PC-3 (cell line): ENCODE measurements at regions not wholly inside any gene's neighbourhood (a gene's known extent, or its start where the extent isn't known, plus 50 kb on each side); places are given as distances from the start of the nearest gene placed in this dataset.

Source experiments
- ATAC-seq: fragments of 200-7000 bp; cut with Tn5 transposase; 2 replicates; pipeline ENCODE4 v1.9.1; 2020; ENCODE audit warnings: mild to moderate bottlenecking, moderate library complexity
- BruUV-seq: library from RNA; stranded (reverse); fragments of 400-500 nt; replicated peaks from 2 replicates; lab custom pipeline; 2021; lab: Mats Ljungman, UMichigan
- CTCF ChIA-PET: fragments of 300-600 bp; sonication (Branson Sonifier 250); formaldehyde crosslinking; loops from one replicate; lab custom pipeline; 2022; ENCODE audit warnings: antibody characterized with exemption; lab: Charles Lee
- POLR2A ChIA-PET: fragments of 300-600 bp; sonication (Branson Sonifier 250); formaldehyde crosslinking; loops from one replicate; lab custom pipeline; 2022; ENCODE audit warnings: antibody characterized with exemption; ENCODE audit not compliant: unreplicated experiment; lab: Charles Lee
- DNase-seq: peaks from one replicate; pipeline ENCODE4 v3.0.0-alpha.2; 2015
- H2AFZ ChIP-seq: fragments of 300-600 bp; sonication (generic); 2 replicates; pipeline ENCODE4 v1.6.0; 2016; ENCODE audit warnings: antibody characterized with exemption, low read length
- H3F3A ChIP-seq: fragments of 300-600 bp; sonication (generic); one replicate; pipeline ENCODE4 v1.6.0; 2017; ENCODE audit warnings: antibody characterized with exemption, low read length, control low read depth, mild to moderate bottlenecking; ENCODE audit not compliant: unreplicated experiment
- H3K27ac ChIP-seq: fragments of 300-600 bp; sonication (generic); 2 replicates; pipeline ENCODE4 v1.5.1; 2016; ENCODE audit warnings: mild to moderate bottlenecking, low read length
- H3K27me3 ChIP-seq: fragments of 300-600 bp; sonication (generic); 2 replicates; pipeline ENCODE4 v1.6.1; 2016; ENCODE audit warnings: low read length, mixed read lengths
- H3K36me3 ChIP-seq: fragments of 300-600 bp; sonication (generic); 2 replicates; pipeline ENCODE4 v1.6.1; 2016; ENCODE audit warnings: low read depth, mixed run types, low read length, mixed read lengths
- H3K4me1 ChIP-seq: fragments of 300-600 bp; sonication (generic); 2 replicates; pipeline ENCODE4 v1.5.1; 2016; ENCODE audit warnings: low read length; ENCODE audit not compliant: insufficient read depth
- H3K4me2 ChIP-seq: fragments of 300-600 bp; sonication (generic); 2 replicates; pipeline ENCODE4 v1.6.0; 2016; ENCODE audit warnings: low read length
- H3K4me3 ChIP-seq: fragments of 300-600 bp; sonication (generic); 2 replicates; pipeline ENCODE4 v1.5.1; 2016; ENCODE audit warnings: mild to moderate bottlenecking, low read length, mixed read lengths
- H3K79me2 ChIP-seq: fragments of 300-600 bp; sonication (generic); 2 replicates; pipeline ENCODE4 v1.6.1; 2017; ENCODE audit warnings: low read length, mixed read lengths
- H3K9ac ChIP-seq: fragments of 300-600 bp; sonication (generic); 2 replicates; pipeline ENCODE4 v1.6.0; 2016; ENCODE audit warnings: mild to moderate bottlenecking, low read length
- H3K9me2 ChIP-seq: fragments of 300-600 bp; sonication (generic); replicated peaks from 2 replicates; pipeline ENCODE4 v1.6.1; 2016; ENCODE audit warnings: mixed run types, low read length, mixed read lengths
- H3K9me3 ChIP-seq: fragments of 300-600 bp; sonication (generic); 2 replicates; pipeline ENCODE4 v1.6.1; 2016; ENCODE audit warnings: low read length, mixed read lengths
- H4K20me1 ChIP-seq: fragments of 300-600 bp; sonication (generic); 2 replicates; pipeline ENCODE4 v1.6.1; 2016; ENCODE audit warnings: low read length, mixed read lengths
- EZH2 ChIP-seq: fragments of 300-600 bp; sonication (generic); IDR thresholded peaks from one replicate; pipeline ENCODE4 v1.6.1; 2017; ENCODE audit warnings: antibody characterized with exemption, mild to moderate bottlenecking, low read length; ENCODE audit not compliant: unreplicated experiment
- EZH2phosphoT487 ChIP-seq: fragments of 300-600 bp; sonication (generic); IDR thresholded peaks from 2 replicates; pipeline ENCODE4 v1.6.1; 2018; ENCODE audit warnings: mild to moderate bottlenecking, antibody characterized with exemption, low read length, borderline replicate concordance
- intact Hi-C: fragments of 100-400 bp; cut with micrococcal nuclease; formaldehyde crosslinking; loops from 2 replicates; pipeline ENCODE4 v1.9.0; 2023
- TF ChIP-seq, protein P1 (sequence below): fragments of 300-600 bp; sonication (generic); conservative IDR thresholded peaks from 2 replicates; pipeline ENCODE4 v1.5.1; 2017; ENCODE audit warnings: antibody characterized with exemption, low read depth, mild to moderate bottlenecking, low read length

DNA sequence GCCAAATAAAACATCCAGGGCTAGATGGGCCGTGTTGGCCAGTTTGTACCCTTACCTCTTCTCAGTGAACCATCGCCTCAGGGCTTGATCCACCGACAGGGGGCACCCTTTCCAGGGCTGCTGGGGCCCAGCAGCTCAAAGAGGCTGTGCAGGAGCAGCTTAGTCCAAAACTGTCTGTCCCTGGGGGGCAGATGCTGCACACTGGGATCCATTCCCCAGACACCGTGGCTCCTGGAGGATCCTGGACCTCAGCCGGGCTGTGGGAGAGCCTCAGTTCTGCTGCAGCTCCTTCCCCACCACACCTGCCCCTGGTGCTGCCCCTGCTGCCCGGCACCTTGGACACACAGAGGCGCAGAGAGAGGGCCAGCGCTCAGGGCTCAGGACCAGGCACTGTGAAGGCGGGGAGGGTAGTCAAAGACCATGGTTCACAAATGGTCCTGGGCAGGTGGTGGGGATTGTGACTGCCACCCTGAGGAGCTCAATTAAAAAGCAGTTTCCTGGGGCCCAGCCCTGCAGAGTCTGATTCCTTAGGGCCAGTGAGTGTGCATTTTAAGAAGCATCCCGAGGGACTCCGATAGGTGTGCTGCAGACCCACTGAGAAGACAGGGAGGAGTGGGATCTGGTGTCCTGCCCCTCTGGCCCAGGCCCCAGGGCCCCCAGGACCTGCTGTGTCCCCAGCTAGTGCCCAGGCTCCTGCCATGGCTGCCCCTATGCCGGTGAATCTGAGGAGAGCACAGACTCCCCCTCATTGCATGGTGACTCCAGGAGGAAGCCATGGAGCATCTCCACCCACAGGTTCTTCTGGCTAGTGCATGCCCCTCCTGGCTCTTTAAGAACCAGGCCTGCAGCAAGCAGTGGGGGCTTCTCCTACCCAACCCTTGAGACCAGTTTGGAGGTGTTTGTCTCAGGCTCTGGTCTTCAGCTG lies 86.5 kb upstream of the PRR20G start:
- peak; percentile 5 for DNase-seq
- no TSS peak for BruUV-seq
- no peak overlapping the region for H3K4me3 ChIP-seq
- POLR2A ChIA-PET: no interaction called here
- H4K20me1 ChIP-seq: no peaks in the 10 kb centered on the region
- H3K27me3 ChIP-seq: peaks cover 3% of the 10 kb centered on the region; the same call in 1 of the 2 replicates
- H3K4me1 ChIP-seq: no peaks in the 10 kb centered on the region
- no peak overlapping the region for H3K9ac ChIP-seq
- TF ChIP-seq EZH2phosphoT487: no peak
- TF ChIP-seq, protein P1, sequence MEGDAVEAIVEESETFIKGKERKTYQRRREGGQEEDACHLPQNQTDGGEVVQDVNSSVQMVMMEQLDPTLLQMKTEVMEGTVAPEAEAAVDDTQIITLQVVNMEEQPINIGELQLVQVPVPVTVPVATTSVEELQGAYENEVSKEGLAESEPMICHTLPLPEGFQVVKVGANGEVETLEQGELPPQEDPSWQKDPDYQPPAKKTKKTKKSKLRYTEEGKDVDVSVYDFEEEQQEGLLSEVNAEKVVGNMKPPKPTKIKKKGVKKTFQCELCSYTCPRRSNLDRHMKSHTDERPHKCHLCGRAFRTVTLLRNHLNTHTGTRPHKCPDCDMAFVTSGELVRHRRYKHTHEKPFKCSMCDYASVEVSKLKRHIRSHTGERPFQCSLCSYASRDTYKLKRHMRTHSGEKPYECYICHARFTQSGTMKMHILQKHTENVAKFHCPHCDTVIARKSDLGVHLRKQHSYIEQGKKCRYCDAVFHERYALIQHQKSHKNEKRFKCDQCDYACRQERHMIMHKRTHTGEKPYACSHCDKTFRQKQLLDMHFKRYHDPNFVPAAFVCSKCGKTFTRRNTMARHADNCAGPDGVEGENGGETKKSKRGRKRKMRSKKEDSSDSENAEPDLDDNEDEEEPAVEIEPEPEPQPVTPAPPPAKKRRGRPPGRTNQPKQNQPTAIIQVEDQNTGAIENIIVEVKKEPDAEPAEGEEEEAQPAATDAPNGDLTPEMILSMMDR: peak; percentile 53
- intact Hi-C loops: no loop called here
- no peaks in the 10 kb centered on the region for H3K9me2 ChIP-seq
- no peaks in the 10 kb centered on the region for H3F3A ChIP-seq
- no peaks in the 10 kb centered on the region for H3K79me2 ChIP-seq
- H3K27ac ChIP-seq: no peak overlapping the region
- H3K4me2 ChIP-seq: no peak overlapping the region
- no peak overlapping the region for H2AFZ ChIP-seq
- CTCF ChIA-PET: no interaction called here
- ATAC-seq: no peak
- no peaks in the 10 kb centered on the region for H3K36me3 ChIP-seq
- H3K9me3 ChIP-seq: no peaks in the 10 kb centered on the region

DNA sequence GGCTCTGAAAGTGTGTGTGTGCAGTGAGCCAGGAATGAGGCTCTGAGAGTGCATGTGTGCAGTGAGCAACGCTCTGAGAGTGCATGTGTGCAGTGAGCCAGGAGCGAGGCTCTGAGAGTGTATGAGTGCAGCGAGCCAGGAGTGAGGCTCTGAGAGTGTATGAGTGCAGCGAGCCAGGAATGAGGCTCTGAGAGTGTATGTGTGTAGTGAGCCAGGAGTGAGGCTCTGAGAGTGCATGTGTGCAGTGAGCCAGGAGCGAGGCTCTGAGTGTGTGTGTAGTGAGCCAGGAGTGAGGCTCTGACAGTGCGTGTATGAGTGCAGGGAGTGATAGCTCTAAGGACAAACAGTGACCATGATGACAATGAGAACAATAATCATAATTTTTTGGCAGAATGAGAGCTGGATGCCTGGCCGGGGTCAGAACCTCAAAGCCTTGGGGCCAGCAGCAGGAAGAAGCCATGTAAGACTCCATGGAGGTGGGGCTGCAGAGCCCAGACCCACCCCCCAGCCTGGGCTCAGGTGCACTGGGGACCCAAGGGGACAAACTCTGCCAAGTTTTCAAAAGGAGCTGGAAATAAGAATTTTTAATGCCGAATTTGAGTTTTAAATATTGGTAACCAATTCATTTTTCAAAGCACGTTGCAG lies 85.7 kb upstream of the PRR20G start:
- Histone ChIP-seq H3K9ac (no peak overlapping the region), H3F3A (no peaks in the 10 kb centered on the region), H3K4me1 (no peaks in the 10 kb centered on the region), H3K4me3 (no peak overlapping the region), H3K79me2 (no peaks in the 10 kb centered on the region), H3K9me2 (no peaks in the 10 kb centered on the region), H2AFZ (no peak overlapping the region), H4K20me1 (no peaks in the 10 kb centered on the region), H3K4me2 (no peak overlapping the region), H3K27ac (no peak overlapping the region), H3K27me3 (peaks cover 3% of the 10 kb centered on the region; the same call in 1 of the 2 replicates), H3K9me3 (no peaks in the 10 kb centered on the region), H3K36me3 (no peaks in the 10 kb centered on the region)
- DNase-seq (no peak), ATAC-seq (no peak)
- TF ChIP-seq EZH2phosphoT487 (no peak), EZH2 (no peak)
- TF ChIP-seq, protein P1: no peak
- CTCF ChIA-PET: no interaction called here
- POLR2A ChIA-PET: no interaction called here
- BruUV-seq: no TSS peak
- intact Hi-C loops: no loop called here

DNA sequence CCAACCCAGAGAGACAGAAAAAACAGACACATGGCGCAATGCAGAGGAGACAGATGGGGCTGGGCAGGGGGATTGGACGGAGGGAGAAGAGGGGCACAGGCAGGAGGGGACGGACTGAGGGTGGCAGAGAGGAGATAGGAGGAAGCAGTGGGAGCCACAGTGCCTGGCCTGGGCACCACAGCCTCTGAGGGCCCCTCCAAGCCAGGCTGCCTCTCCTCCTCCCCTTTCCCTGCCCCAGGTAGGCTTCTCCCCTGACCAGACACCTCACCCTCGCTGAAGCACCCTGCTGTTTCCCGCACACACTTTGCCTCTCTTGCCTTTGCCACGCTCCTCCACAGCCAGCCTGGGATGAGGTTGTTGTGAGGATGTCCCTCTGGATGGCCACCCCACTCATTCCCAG lies 84.0 kb upstream of the PRR20G start:
- Histone ChIP-seq H3K9me2 (no peaks in the 10 kb centered on the region), H3K9me3 (no peaks in the 10 kb centered on the region), H3K27me3 (peaks cover 3% of the 10 kb centered on the region; the same call in 1 of the 2 replicates), H3K9ac (no peak overlapping the region), H4K20me1 (no peaks in the 10 kb centered on the region), H3F3A (no peaks in the 10 kb centered on the region), H3K27ac (no peak overlapping the region), H3K4me1 (no peaks in the 10 kb centered on the region), H3K4me3 (no peak overlapping the region), H3K79me2 (no peaks in the 10 kb centered on the region), H3K36me3 (no peaks in the 10 kb centered on the region), H2AFZ (no peak overlapping the region), H3K4me2 (no peak overlapping the region)
- ChIA-PET POLR2A (no interaction called here), CTCF (no interaction called here)
- intact Hi-C loops: no loop called here
- no TSS peak for BruUV-seq
- no peak for ATAC-seq
- DNase-seq: no peak
- no peak for TF ChIP-seq EZH2phosphoT487
- TF ChIP-seq, protein P1: no peak
- no peak for TF ChIP-seq EZH2
